ENCODE measurements at regions not wholly inside any gene's neighbourhood (a gene's known extent, or its start where the extent isn't known, plus 50 kb on each side); places are given as distances from the start of the nearest gene placed in this dataset.

- TF ChIP-seq CTCF (IDR thresholded peaks at IDR 0.05) (no peak), ZFX (IDR thresholded peaks at IDR 0.05; ENCODE audit: borderline replicate concordance) (no peak)
Observed at GRCh38 chr3:103899328-103899727, 1464.5 kb downstream of the ZPLD1 start.

Measured in 22Rv1 (cell line).